MCF 10A (cell line): ENCODE measurements at regions not wholly inside any gene's neighbourhood (a gene's known extent, or its start where the extent isn't known, plus 50 kb on each side); places are given as distances from the start of the nearest gene placed in this dataset.

Experiments used
- BruUV-seq: library from RNA; stranded (reverse); fragments of 400-500 nt; replicated peaks from 2 replicates; lab custom pipeline; 2021; lab: Mats Ljungman, UMichigan
- CTCF ChIA-PET: fragments of 300-600 bp; sonication (Branson Sonifier 250); formaldehyde crosslinking; extraction: SDS; loops from one replicate; lab custom pipeline; 2021; ENCODE audit warnings: antibody characterized with exemption, inconsistent platforms; lab: Yijun Ruan, JAX
- POLR2A ChIA-PET: fragments of 300-600, 350-650 bp; sonication (Branson Sonifier 250); formaldehyde crosslinking; extraction: SDS; loops from one replicate; lab custom pipeline; 2020; ENCODE audit warnings: antibody characterized with exemption, inconsistent platforms; lab: Yijun Ruan, JAX
- DNase-seq: peaks from one replicate; pipeline ENCODE4 v3.0.0-alpha.2; 2018; ENCODE audit not compliant: unreplicated experiment
- H3K27ac Mint-ChIP-seq: one replicate; pipeline ENCODE4 v1.8.0; 2022; ENCODE audit warnings: mild to moderate bottlenecking, low read depth, mixed read lengths; ENCODE audit not compliant: unreplicated experiment
- H3K27me3 Mint-ChIP-seq: one replicate; pipeline ENCODE4 v1.8.0; 2022; ENCODE audit warnings: mixed read lengths; ENCODE audit not compliant: insufficient read depth, unreplicated experiment
- H3K36me3 Mint-ChIP-seq: one replicate; pipeline ENCODE4 v1.8.0; 2022; ENCODE audit warnings: mild to moderate bottlenecking, moderate library complexity, mixed read lengths; ENCODE audit not compliant: insufficient read depth, unreplicated experiment
- H3K4me1 Mint-ChIP-seq: one replicate; pipeline ENCODE4 v1.8.0; 2022; ENCODE audit warnings: mixed read lengths; ENCODE audit not compliant: insufficient read depth, unreplicated experiment
- H3K4me3 Mint-ChIP-seq: one replicate; pipeline ENCODE4 v1.8.0; 2022; ENCODE audit warnings: mild to moderate bottlenecking, moderate library complexity, mixed read lengths; ENCODE audit not compliant: unreplicated experiment
- H3K9me3 Mint-ChIP-seq: one replicate; pipeline ENCODE4 v1.8.0; 2022; ENCODE audit warnings: mixed read lengths; ENCODE audit not compliant: unreplicated experiment
- intact Hi-C: fragments of 100-400 bp; cut with micrococcal nuclease; formaldehyde crosslinking; loops from 2 replicates; pipeline ENCODE4 v1.14.1; 2022
- TF ChIP-seq, protein P1 (sequence below): fragments of 200-600 bp; IDR thresholded peaks from one replicate; pipeline ENCODE4 v1.8.0; 2022; ENCODE audit warnings: antibody characterized with exemption, mild to moderate bottlenecking; ENCODE audit not compliant: unreplicated experiment

DNA sequence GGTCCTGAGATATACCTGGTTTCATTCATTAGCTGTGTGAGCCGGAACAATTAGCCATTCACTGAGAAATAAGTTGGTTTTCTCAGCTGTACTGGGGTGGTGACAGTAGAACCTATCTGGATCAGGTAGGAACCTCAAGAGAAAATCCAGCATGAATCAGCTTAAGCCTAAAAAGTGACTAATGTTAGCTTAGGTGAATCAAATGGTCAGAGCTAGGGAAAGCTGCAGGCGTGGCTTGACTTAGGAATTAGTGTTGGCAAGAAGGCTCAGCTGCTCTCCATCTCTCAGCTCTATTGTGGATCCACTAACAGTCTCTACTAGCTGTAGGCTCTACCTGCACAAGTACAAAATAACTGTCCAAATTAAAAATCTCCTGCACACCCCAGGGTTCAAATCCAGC is 1025.5 kb downstream of the RAB28 start:
- H3K27me3 Mint-ChIP-seq, result no peaks in the 10 kb centered on the region

DNA sequence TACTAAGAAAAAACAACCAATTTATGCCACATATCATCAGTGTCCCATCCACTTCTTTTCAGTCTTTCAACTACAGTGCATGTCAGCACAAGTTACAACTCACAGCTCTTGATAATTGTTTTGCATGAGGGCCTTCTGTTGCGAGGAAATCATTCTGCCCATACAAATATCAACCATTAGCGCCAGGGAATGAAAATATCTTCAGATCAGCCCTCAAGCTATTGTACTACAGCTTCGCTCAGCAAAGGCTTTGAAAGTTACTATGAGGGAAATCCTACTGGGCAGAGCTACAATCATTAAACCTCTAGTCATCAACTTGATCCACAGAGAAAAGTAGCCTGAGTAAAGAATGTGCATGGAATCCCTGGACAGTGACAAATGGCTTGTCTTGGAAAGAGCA is 1023.6 kb upstream of the HS3ST1 start:
- H3K4me1 Mint-ChIP-seq, result no peaks in the 10 kb centered on the region

More for the DNA sequence above, 1025.5 kb downstream of the RAB28 start:
- Mint-ChIP-seq H3K27ac (no peak overlapping the region), H3K4me1 (peaks cover 8% of the 10 kb centered on the region), H3K9me3 (peaks cover 13% of the 10 kb centered on the region), H3K36me3 (no peaks in the 10 kb centered on the region), H3K4me3 (no peak overlapping the region)
- DNase-seq, result peak; percentile 20
- no TSS peak for BruUV-seq
- ChIA-PET POLR2A (no interaction called here), CTCF (interaction anchor here (0.6 to 1.3 kb wide), 6 partner anchors 9 to 653 kb away, joined by 3 to 5 read pairs (median 4); no protein-coding TSS in a partner anchor)
- intact Hi-C loops, result no loop called here
- TF ChIP-seq, protein P1, sequence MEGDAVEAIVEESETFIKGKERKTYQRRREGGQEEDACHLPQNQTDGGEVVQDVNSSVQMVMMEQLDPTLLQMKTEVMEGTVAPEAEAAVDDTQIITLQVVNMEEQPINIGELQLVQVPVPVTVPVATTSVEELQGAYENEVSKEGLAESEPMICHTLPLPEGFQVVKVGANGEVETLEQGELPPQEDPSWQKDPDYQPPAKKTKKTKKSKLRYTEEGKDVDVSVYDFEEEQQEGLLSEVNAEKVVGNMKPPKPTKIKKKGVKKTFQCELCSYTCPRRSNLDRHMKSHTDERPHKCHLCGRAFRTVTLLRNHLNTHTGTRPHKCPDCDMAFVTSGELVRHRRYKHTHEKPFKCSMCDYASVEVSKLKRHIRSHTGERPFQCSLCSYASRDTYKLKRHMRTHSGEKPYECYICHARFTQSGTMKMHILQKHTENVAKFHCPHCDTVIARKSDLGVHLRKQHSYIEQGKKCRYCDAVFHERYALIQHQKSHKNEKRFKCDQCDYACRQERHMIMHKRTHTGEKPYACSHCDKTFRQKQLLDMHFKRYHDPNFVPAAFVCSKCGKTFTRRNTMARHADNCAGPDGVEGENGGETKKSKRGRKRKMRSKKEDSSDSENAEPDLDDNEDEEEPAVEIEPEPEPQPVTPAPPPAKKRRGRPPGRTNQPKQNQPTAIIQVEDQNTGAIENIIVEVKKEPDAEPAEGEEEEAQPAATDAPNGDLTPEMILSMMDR, result no peak

DNA sequence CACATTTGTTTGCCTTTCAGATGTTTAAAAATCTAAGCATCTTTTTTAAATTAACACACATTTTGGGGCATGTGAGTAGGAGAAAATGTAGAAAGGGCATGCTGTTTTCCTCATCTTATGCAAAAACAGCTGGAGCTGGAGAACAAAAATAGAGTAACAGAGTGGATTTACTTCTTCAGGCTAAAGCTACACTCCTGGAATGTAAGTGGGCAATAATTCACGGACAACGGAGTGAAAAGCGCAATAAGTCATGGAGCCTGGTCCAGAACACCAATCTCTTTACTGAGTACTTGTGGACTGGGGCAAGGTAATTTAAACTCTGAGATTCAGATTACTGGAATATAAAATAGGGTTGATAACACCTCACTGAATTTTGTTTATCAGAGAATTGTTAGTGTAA is 1018.8 kb upstream of the HS3ST1 start:
- BruUV-seq, result no TSS peak
- Mint-ChIP-seq H3K27ac (no peak overlapping the region), H3K27me3 (no peaks in the 10 kb centered on the region), H3K4me1 (no peaks in the 10 kb centered on the region), H3K4me3 (no peak overlapping the region), H3K36me3 (peaks cover 7% of the 10 kb centered on the region), H3K9me3 (peaks cover 17% of the 10 kb centered on the region)
- POLR2A ChIA-PET, result no interaction called here
- intact Hi-C loops, result no loop called here
- TF ChIP-seq, protein P1, result no peak
- DNase-seq, result no peak
- CTCF ChIA-PET, result interaction anchor here (0.6 kb wide), 1 partner anchor 1608 kb away, joined by 3 read pairs; no protein-coding TSS in a partner anchor

More for the DNA sequence above, 1023.6 kb upstream of the HS3ST1 start:
- peaks cover 7% of the 10 kb centered on the region for H3K36me3 Mint-ChIP-seq
- intact Hi-C loops, result no loop called here
- peaks cover 17% of the 10 kb centered on the region for H3K9me3 Mint-ChIP-seq
- ChIA-PET CTCF (no interaction called here), POLR2A (no interaction called here)
- DNase-seq, result no peak
- TF ChIP-seq, protein P1, result no peak
- no peak overlapping the region for H3K27ac Mint-ChIP-seq
- H3K4me3 Mint-ChIP-seq, result no peak overlapping the region
- no TSS peak for BruUV-seq
- H3K27me3 Mint-ChIP-seq, result no peaks in the 10 kb centered on the region

DNA sequence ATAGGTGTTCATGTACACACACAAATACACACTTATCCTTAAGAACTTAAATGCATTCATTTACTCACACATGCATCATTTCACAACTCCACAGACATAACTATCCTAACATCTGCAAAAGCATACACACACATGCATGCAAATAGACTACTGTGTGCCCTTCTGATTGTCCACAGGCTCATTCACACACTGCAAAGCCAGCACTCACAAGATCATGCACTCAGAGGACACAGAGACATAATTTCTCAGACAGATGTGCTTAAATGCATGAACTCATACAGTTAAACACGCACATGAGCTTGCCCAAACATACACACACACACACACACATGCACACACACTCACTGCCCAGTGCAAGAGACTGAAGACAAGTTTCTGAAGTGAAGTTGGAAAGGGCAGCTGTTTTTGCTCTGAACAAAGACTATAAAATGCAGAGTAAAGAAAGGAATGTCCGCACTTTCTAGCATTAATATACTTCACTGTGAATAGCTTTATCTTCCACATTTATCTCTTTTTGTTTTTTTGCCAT is 1018.0 kb upstream of the HS3ST1 start:
- peaks cover 15% of the 10 kb centered on the region for H3K9me3 Mint-ChIP-seq
- ChIA-PET CTCF (no interaction called here), POLR2A (no interaction called here)
- H3K27me3 Mint-ChIP-seq, result no peaks in the 10 kb centered on the region
- H3K4me1 Mint-ChIP-seq, result no peaks in the 10 kb centered on the region
- BruUV-seq, result no TSS peak
- peaks cover 7% of the 10 kb centered on the region for H3K36me3 Mint-ChIP-seq
- no peak overlapping the region for H3K27ac Mint-ChIP-seq
- no peak for DNase-seq
- TF ChIP-seq, protein P1, result no peak
- no peak overlapping the region for H3K4me3 Mint-ChIP-seq
- intact Hi-C loops, result no loop called here
